HEK293 (cell line): ENCODE measurements at regions not wholly inside any gene's neighbourhood (a gene's known extent, or its start where the extent isn't known, plus 50 kb on each side); places are given as distances from the start of the nearest gene placed in this dataset.
A peak's percentile ranks its signal among the peaks of the same experiment; 100 is the strongest.

Source experiments
- CTCF ChIA-PET: fragments of 350-600 bp; formaldehyde crosslinking; extraction: SDS; loops from one replicate; lab custom pipeline; 2021; ENCODE audit warnings: antibody characterized with exemption; lab: Yijun Ruan, JAX
- POLR2A ChIA-PET: fragments of 300-600 bp; formaldehyde crosslinking; extraction: SDS; loops from one replicate; lab custom pipeline; 2020; ENCODE audit warnings: antibody characterized with exemption, inconsistent platforms; lab: Yijun Ruan, JAX
- H3K27ac ChIP-seq: fragments of 200-500 bp; sonication (Bioruptor generic); 2 replicates; pipeline ENCODE4 v1.5.1; 2014; ENCODE audit warnings: low read depth, low read length, control low read depth, inconsistent platforms; ENCODE audit errors: extremely low read depth
- H3K36me3 ChIP-seq, 2 experiments: fragments of 200-500 bp in 1 of 2; sonication (Bioruptor generic) in 1 of 2; 1 replicate in 1 of 2; 2 replicates in 1 of 2; pipeline ENCODE4 v1.5.1; 2014 to 2017; ENCODE audit warnings: inconsistent platforms in 2 of 2, low read length in 2 of 2; ENCODE audit not compliant: control insufficient read depth in 2 of 2, insufficient read depth in 1 of 2
- H3K4me1 ChIP-seq: fragments of 200-500 bp; sonication (Bioruptor generic); 2 replicates; pipeline ENCODE4 v1.5.1; 2014; ENCODE audit warnings: mild to moderate bottlenecking, low read length, inconsistent platforms; ENCODE audit not compliant: control insufficient read depth, insufficient read depth
- H3K4me3 ChIP-seq: 2 replicates; pipeline ENCODE4 v1.5.1; 2011; ENCODE audit warnings: low read depth, mild to moderate bottlenecking, control low read depth, low read length, moderate library complexity
- H3K9me3 ChIP-seq: fragments of 200-500 bp; sonication (Bioruptor generic); 2 replicates; pipeline ENCODE4 v1.5.1; 2014; ENCODE audit warnings: low read depth, low read length, inconsistent platforms; ENCODE audit not compliant: control insufficient read depth, insufficient read depth
- GLIS2 ChIP-seq: fragments of 450-650 bp; formaldehyde crosslinking; IDR thresholded peaks from 2 replicates; pipeline ENCODE4 v1.5.1; 2016; ENCODE audit warnings: missing biosample characterization, missing genetic modification characterization
- PRDM2 ChIP-seq: fragments of 450-650 bp; formaldehyde crosslinking; IDR thresholded peaks from 2 replicates; pipeline ENCODE4 v1.5.1; 2016; ENCODE audit warnings: missing biosample characterization, missing genetic modification characterization, borderline replicate concordance
- REPIN1 ChIP-seq: fragments of 450-650 bp; formaldehyde crosslinking; IDR thresholded peaks from 2 replicates; pipeline ENCODE4 v1.5.1; 2017; ENCODE audit warnings: missing biosample characterization, missing genetic modification characterization, low read depth
- SP3 ChIP-seq: fragments of 450-650 bp; formaldehyde crosslinking; IDR thresholded peaks from 2 replicates; pipeline ENCODE4 v1.5.1; 2016; ENCODE audit warnings: missing biosample characterization, missing genetic modification characterization
- TCF7L2 ChIP-seq: IDR thresholded peaks from 2 replicates; pipeline ENCODE4 v1.6.1; 2011; ENCODE audit warnings: low read depth, mild to moderate bottlenecking, inconsistent platforms, low read length, moderate library complexity, borderline replicate concordance
- ZBTB17 ChIP-seq: fragments of 450-650 bp; formaldehyde crosslinking; IDR thresholded peaks from 2 replicates; pipeline ENCODE4 v1.5.1; 2016; ENCODE audit warnings: missing biosample characterization, missing genetic modification characterization
- ZFHX2 ChIP-seq: fragments of 450-650 bp; formaldehyde crosslinking; conservative IDR thresholded peaks from 2 replicates; pipeline ENCODE4 v1.5.1; 2016; ENCODE audit warnings: missing biosample characterization, missing genetic modification characterization
- ZNF155 ChIP-seq: fragments of 450-650 bp; formaldehyde crosslinking; IDR thresholded peaks from 2 replicates; pipeline ENCODE4 v1.5.1; 2016; ENCODE audit warnings: missing biosample characterization, missing genetic modification characterization
- ZNF221 ChIP-seq: fragments of 450-650 bp; formaldehyde crosslinking; IDR thresholded peaks from 2 replicates; pipeline ENCODE4 v1.5.1; 2017; ENCODE audit warnings: missing biosample characterization, missing genetic modification characterization, borderline replicate concordance
- ZNF394 ChIP-seq: fragments of 450-650 bp; formaldehyde crosslinking; IDR thresholded peaks from 2 replicates; pipeline ENCODE4 v1.5.1; 2016; ENCODE audit warnings: missing biosample characterization, missing genetic modification characterization, mild to moderate bottlenecking, moderate library complexity, borderline replicate concordance
- ZNF501 ChIP-seq: fragments of 450-650 bp; formaldehyde crosslinking; IDR thresholded peaks from 2 replicates; pipeline ENCODE4 v1.5.1; 2016; ENCODE audit warnings: missing biosample characterization, missing genetic modification characterization
- ZNF639 ChIP-seq: fragments of 450-650 bp; formaldehyde crosslinking; IDR thresholded peaks from 2 replicates; pipeline ENCODE4 v1.5.1; 2016; ENCODE audit warnings: missing biosample characterization, missing genetic modification characterization
- ZNF76 ChIP-seq: fragments of 450-650 bp; formaldehyde crosslinking; IDR thresholded peaks from 2 replicates; pipeline ENCODE4; 2016; ENCODE audit warnings: low read depth, missing biosample characterization, missing genetic modification characterization, borderline replicate concordance
- ZNF768 ChIP-seq: fragments of 450-650 bp; formaldehyde crosslinking; IDR thresholded peaks from 2 replicates; pipeline ENCODE4 v1.5.1; 2018; ENCODE audit warnings: missing biosample characterization, mild to moderate bottlenecking, missing genetic modification characterization
- ZNF785 ChIP-seq: fragments of 450-650 bp; formaldehyde crosslinking; IDR thresholded peaks from 2 replicates; pipeline ENCODE4 v1.5.1; 2016; ENCODE audit warnings: missing biosample characterization, missing genetic modification characterization
- ZNF791 ChIP-seq: fragments of 450-650 bp; formaldehyde crosslinking; IDR thresholded peaks from 2 replicates; pipeline ENCODE4 v1.5.1; 2016; ENCODE audit warnings: missing biosample characterization, missing genetic modification characterization
- ZNF837 ChIP-seq: fragments of 450-650 bp; formaldehyde crosslinking; IDR thresholded peaks from 2 replicates; pipeline ENCODE4 v1.5.1; 2016; ENCODE audit warnings: missing biosample characterization, missing genetic modification characterization
- TF ChIP-seq, protein P1 (sequence below): fragments of 450-650 bp; formaldehyde crosslinking; IDR thresholded peaks from 2 replicates; pipeline ENCODE4 v1.5.1; 2017; ENCODE audit warnings: missing biosample characterization, missing genetic modification characterization
- TF ChIP-seq, protein P2 (sequence below): fragments of 450-650 bp; formaldehyde crosslinking; IDR thresholded peaks from 2 replicates; pipeline ENCODE4 v1.5.1; 2016; ENCODE audit warnings: missing biosample characterization, missing genetic modification characterization
- TF ChIP-seq, protein P3 (sequence below): fragments of 450-650 bp; formaldehyde crosslinking; IDR thresholded peaks from 2 replicates; pipeline ENCODE4 v1.5.1; 2016; ENCODE audit warnings: missing biosample characterization, missing genetic modification characterization

- POLR2A ChIA-PET, result no interaction called here
- Histone ChIP-seq H3K4me3 (no peak overlapping the region), H3K36me3 (no peaks in the 10 kb centered on the region), H3K27ac (no peak overlapping the region), H3K9me3 (no peaks in the 10 kb centered on the region), H3K4me1 (no peaks in the 10 kb centered on the region)
- CTCF ChIA-PET, result interaction anchor here (0.7 kb wide), 1 partner anchor 10 kb away, joined by 3 read pairs; no protein-coding TSS in a partner anchor
- TF ChIP-seq, protein P1, sequence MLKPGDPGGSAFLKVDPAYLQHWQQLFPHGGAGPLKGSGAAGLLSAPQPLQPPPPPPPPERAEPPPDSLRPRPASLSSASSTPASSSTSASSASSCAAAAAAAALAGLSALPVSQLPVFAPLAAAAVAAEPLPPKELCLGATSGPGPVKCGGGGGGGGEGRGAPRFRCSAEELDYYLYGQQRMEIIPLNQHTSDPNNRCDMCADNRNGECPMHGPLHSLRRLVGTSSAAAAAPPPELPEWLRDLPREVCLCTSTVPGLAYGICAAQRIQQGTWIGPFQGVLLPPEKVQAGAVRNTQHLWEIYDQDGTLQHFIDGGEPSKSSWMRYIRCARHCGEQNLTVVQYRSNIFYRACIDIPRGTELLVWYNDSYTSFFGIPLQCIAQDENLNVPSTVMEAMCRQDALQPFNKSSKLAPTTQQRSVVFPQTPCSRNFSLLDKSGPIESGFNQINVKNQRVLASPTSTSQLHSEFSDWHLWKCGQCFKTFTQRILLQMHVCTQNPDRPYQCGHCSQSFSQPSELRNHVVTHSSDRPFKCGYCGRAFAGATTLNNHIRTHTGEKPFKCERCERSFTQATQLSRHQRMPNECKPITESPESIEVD, result peak; percentile 62; the same call in 1 of the 2 replicates
- TF ChIP-seq ZBTB17 (tag by site-specific recombination) (0 out of 2 replicates have a peak, but pooled peaks have one; percentile 14), ZFHX2 (tag by site-specific recombination) (peak; percentile 70), SP3 (no peak), ZNF221 (tag by site-specific recombination) (no peak)
These were observed 77.6 kb upstream of the EYA2 start for GRCh38 chr20:46816886-46817638.

- POLR2A ChIA-PET, result no interaction called here
- H3K9me3 ChIP-seq, result no peaks in the 10 kb centered on the region
- no peaks in the 10 kb centered on the region for H3K36me3 ChIP-seq
- CTCF ChIA-PET, result no interaction called here
- no peak overlapping the region for H3K4me3 ChIP-seq
- no peak overlapping the region for H3K27ac ChIP-seq
- no peaks in the 10 kb centered on the region for H3K4me1 ChIP-seq
- TF ChIP-seq ZNF768 (tag by site-specific recombination) (no peak), ZNF394 (tag by site-specific recombination) (no peak), GLIS2 (tag by site-specific recombination) (no peak), PRDM2 (tag by site-specific recombination) (no peak), REPIN1 (tag by site-specific recombination) (no peak), ZNF155 (no peak), ZNF501 (tag by site-specific recombination) (no peak), ZNF837 (tag by site-specific recombination) (no peak), ZNF639 (no peak), ZNF76 (tag by site-specific recombination) (no peak), TCF7L2 (no peak), ZNF785 (no peak), ZNF791 (tag by site-specific recombination) (no peak)
- TF ChIP-seq, protein P2, sequence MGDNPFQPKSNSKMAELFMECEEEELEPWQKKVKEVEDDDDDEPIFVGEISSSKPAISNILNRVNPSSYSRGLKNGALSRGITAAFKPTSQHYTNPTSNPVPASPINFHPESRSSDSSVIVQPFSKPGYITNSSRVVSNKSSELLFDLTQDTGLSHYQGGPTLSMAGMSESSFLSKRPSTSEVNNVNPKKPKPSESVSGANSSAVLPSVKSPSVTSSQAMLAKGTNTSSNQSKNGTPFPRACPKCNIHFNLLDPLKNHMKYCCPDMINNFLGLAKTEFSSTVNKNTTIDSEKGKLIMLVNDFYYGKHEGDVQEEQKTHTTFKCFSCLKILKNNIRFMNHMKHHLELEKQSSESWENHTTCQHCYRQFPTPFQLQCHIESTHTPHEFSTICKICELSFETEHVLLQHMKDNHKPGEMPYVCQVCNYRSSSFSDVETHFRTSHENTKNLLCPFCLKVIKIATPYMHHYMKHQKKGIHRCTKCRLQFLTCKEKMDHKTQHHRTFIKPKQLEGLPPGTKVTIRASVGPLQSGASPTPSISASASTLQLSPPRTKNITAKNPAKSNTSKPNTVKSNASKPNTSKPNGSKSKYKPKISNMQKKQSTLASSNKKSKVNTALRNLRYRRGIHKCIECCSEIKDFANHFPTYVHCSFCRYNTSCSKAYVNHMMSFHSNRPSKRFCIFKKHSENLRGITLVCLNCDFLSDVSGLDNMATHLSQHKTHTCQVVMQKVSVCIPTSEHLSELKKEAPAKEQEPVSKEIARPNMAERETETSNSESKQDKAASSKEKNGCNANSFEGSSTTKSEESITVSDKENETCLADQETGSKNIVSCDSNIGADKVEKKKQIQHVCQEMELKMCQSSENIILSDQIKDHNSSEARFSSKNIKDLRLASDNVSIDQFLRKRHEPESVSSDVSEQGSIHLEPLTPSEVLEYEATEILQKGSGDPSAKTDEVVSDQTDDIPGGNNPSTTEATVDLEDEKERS, result no peak
- TF ChIP-seq, protein P3, sequence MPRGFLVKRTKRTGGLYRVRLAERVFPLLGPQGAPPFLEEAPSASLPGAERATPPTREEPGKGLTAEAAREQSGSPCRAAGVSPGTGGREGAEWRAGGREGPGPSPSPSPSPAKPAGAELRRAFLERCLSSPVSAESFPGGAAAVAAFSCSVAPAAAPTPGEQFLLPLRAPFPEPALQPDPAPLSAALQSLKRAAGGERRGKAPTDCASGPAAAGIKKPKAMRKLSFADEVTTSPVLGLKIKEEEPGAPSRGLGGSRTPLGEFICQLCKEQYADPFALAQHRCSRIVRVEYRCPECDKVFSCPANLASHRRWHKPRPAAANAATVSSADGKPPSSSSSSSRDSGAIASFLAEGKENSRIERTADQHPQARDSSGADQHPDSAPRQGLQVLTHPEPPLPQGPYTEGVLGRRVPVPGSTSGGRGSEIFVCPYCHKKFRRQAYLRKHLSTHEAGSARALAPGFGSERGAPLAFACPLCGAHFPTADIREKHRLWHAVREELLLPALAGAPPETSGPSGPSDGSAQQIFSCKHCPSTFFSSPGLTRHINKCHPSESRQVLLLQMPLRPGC (tag by site-specific recombination), result no peak
These were observed 74.0 kb upstream of the EYA2 start for GRCh38 chr20:46820682-46821081.
